ENCODE measurements at regions not wholly inside any gene's neighbourhood (a gene's known extent, or its start where the extent isn't known, plus 50 kb on each side); places are given as distances from the start of the nearest gene placed in this dataset.
"Not testable (repeated sequence)": the region's sequence is repeated elsewhere in the genome, so short reads cannot be mapped to it uniquely, and the experiment has no call there.

- DNase-seq: no peak
Observed at GRCh38 chr6:93745306-93745705, 325.9 kb upstream of the EPHA7 start.

GRCh38 chr6:93735099-93735498 lies 315.7 kb upstream of the EPHA7 start:
- DNase-seq: no peak

GRCh38 chr6:93731306-93731705 lies 311.9 kb upstream of the EPHA7 start:
- DNase-seq: no peak

GRCh38 chr6:93728150-93728549 lies 308.8 kb upstream of the EPHA7 start:
- no peak for DNase-seq

GRCh38 chr6:93727447-93727846 lies 308.1 kb upstream of the EPHA7 start:
- DNase-seq: no peak

GRCh38 chr6:93721386-93722048 lies 302.2 kb upstream of the EPHA7 start:
- peak; percentile 74 for DNase-seq

- no peak for DNase-seq
Observed at GRCh38 chr6:93713974-93714373, 294.6 kb upstream of the EPHA7 start.

- DNase-seq: no peak
Observed at GRCh38 chr6:93703431-93703830, 284.1 kb upstream of the EPHA7 start.

GRCh38 chr6:93701526-93701925 lies 282.2 kb upstream of the EPHA7 start:
- DNase-seq: no peak

- DNase-seq: no peak
Observed at GRCh38 chr6:93685494-93685893, 266.1 kb upstream of the EPHA7 start.

- peak; percentile 68 for DNase-seq
Observed at GRCh38 chr6:93684339-93684738, 265.0 kb upstream of the EPHA7 start.

- DNase-seq: no peak
Observed at GRCh38 chr6:93679836-93680235, 260.5 kb upstream of the EPHA7 start.

- DNase-seq: no peak
Observed at GRCh38 chr6:93678841-93679454, 259.6 kb upstream of the EPHA7 start.

- DNase-seq: no peak
Observed at GRCh38 chr6:93677264-93677965, 258.1 kb upstream of the EPHA7 start.

GRCh38 chr6:93676581-93676980 lies 257.2 kb upstream of the EPHA7 start:
- DNase-seq: peak; percentile 16

GRCh38 chr6:93675856-93676417 lies 256.6 kb upstream of the EPHA7 start:
- DNase-seq: peak; percentile 69

GRCh38 chr6:93663111-93663510 lies 243.8 kb upstream of the EPHA7 start:
- DNase-seq: no peak

GRCh38 chr6:93654548-93654947 lies 235.2 kb upstream of the EPHA7 start:
- DNase-seq: no peak

GRCh38 chr6:93644611-93645010 lies 225.3 kb upstream of the EPHA7 start:
- peak; percentile 94 for DNase-seq

GRCh38 chr6:93639126-93639525 lies 219.8 kb upstream of the EPHA7 start:
- DNase-seq: no peak

- DNase-seq: not testable (repeated sequence)
Observed at GRCh38 chr6:93636987-93637664, 217.8 kb upstream of the EPHA7 start.

- DNase-seq: peak; percentile 45
Observed at GRCh38 chr6:93624408-93624807, 205.0 kb upstream of the EPHA7 start.

GRCh38 chr6:93621442-93621841 lies 202.1 kb upstream of the EPHA7 start:
- DNase-seq: no peak

Data from NCI-H2029 (cell line).